Spleen (tissue), 7 donors: ENCODE measurements at regions not wholly inside any gene's neighbourhood (a gene's known extent, or its start where the extent isn't known, plus 50 kb on each side); places are given as distances from the start of the nearest gene placed in this dataset.

Source experiments
- CTCF ChIP-seq, 11 experiments: fragments of 200-600 bp in 7 of 11; fragments of 450-650 bp in 4 of 11; sonication (generic) in 4 of 11; IDR thresholded peaks in 8 of 11; conservative IDR thresholded peaks in 3 of 11; 1 replicate in 7 of 11; 2 replicates in 4 of 11; pipeline versions ENCODE4 v1.4.0 to v1.8.0; 2016 to 2021; ENCODE audit warnings: antibody characterized with exemption in 11 of 11, inconsistent platforms in 4 of 11, mild to moderate bottlenecking in 1 of 11
- POLR2A ChIP-seq, 3 donors: fragments of 450-650 bp; IDR thresholded peaks; one replicate each; pipeline ENCODE4 v1.5.1; 2017; ENCODE audit warnings: antibody characterized with exemption in 3 of 3, mild to moderate bottlenecking in 1 of 3
- POLR2AphosphoS5 ChIP-seq, 3 donors: sonication (generic); formaldehyde crosslinking; IDR thresholded peaks; one replicate each; pipeline ENCODE4 v1.5.1; 2017; ENCODE audit warnings: antibody characterized with exemption in 3 of 3
- donor health status: DM: no; HTN: no; CAD: no; lungs with moderate emphysema.
- donor health status: DM: no; HTN: no; CAD: no.
- donor health status: DM: no; HTN: no; CAD: no.

DNA sequence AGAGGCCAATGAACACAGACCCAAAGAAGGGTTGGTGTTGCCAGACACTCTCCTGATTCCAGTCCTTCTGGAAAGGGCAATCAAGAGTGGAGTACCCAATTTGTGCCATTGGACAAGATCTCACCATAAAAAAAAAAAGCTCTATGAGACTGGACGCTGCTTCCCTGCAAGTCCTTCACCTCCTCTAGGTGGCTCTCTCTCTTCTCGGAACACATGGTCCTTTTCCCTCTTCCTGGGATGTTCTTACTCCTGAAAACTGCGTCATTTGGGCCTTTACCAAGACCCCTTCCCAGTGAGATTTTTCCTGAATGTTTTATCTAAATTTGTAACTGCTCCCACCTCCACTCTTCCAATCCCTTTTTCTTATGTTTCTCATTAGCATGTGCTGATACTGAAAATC, 280.8 kb downstream of the FOXA2 start:
- TF ChIP-seq CTCF (IDR thresholded peaks at IDR 0.05 in 8 of 11, conservative IDR thresholded peaks at IDR 0.05 in 3 of 11) (no peak), POLR2AphosphoS5 (IDR thresholded peaks at IDR 0.05) (no peak), POLR2A (IDR thresholded peaks at IDR 0.05) (no peak)
